ENCODE measurements at regions not wholly inside any gene's neighbourhood (a gene's known extent, or its start where the extent isn't known, plus 50 kb on each side); places are given as distances from the start of the nearest gene placed in this dataset.

DNA sequence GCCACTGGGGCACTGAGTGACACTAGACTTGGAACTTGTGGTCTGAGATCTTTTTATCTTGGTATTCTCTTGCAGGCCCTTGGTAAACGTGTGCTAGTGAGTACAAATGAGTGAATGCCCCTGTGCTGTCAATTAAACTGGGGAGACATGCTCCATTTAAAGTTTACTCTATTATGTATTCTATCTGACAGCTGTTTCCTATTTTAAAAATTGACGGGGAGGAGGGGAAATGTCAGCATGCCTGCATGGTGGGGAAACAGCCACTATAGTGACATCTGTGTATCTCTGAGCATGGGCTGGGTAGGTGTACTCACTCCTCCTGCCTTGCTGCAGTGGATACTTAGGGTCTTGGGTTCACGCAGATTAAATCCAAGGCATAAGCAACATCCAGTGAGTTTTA is 59.0 kb upstream of the IKBKE start:
- TF ChIP-seq, protein P1, sequence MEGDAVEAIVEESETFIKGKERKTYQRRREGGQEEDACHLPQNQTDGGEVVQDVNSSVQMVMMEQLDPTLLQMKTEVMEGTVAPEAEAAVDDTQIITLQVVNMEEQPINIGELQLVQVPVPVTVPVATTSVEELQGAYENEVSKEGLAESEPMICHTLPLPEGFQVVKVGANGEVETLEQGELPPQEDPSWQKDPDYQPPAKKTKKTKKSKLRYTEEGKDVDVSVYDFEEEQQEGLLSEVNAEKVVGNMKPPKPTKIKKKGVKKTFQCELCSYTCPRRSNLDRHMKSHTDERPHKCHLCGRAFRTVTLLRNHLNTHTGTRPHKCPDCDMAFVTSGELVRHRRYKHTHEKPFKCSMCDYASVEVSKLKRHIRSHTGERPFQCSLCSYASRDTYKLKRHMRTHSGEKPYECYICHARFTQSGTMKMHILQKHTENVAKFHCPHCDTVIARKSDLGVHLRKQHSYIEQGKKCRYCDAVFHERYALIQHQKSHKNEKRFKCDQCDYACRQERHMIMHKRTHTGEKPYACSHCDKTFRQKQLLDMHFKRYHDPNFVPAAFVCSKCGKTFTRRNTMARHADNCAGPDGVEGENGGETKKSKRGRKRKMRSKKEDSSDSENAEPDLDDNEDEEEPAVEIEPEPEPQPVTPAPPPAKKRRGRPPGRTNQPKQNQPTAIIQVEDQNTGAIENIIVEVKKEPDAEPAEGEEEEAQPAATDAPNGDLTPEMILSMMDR (IDR thresholded peaks at IDR 0.05 in 8 of 11, conservative IDR thresholded peaks at IDR 0.05 in 3 of 11) = no peak
- no peak for TF ChIP-seq POLR2AphosphoS5 (IDR thresholded peaks at IDR 0.05)

Data from spleen (tissue), 7 donors.